ENCODE measurements at regions not wholly inside any gene's neighbourhood (a gene's known extent, or its start where the extent isn't known, plus 50 kb on each side); places are given as distances from the start of the nearest gene placed in this dataset.

GRCh38 chr1:38536089-38536488 lies 323.5 kb downstream of the RRAGC start:
- DNase-seq: no peak

GRCh38 chr1:38534473-38534823 lies 325.1 kb downstream of the RRAGC start:
- DNase-seq: no peak

- DNase-seq: no peak
Observed at GRCh38 chr1:38533772-38534472, 325.6 kb downstream of the RRAGC start.

DNA sequence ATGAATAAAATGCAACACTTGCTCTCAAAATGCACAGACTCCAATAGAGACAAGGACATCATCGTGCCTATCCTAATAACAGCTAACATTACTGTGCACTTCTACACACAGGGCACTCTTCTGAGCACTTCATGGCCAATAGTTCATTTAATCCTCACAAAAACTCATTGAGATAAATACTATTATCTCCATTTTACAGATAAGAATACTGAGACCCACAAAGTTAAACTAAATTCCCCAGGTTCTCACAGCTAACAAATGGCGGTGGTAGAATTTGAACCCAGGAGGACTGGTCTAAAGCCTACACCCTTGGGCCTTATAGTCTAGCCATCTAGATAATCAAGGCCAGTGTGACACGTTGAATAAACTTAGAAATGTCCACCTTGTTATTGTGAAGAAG lies 328.6 kb downstream of the RRAGC start:
- DNase-seq: no peak

GRCh38 chr1:38529946-38530345 lies 329.6 kb downstream of the RRAGC start:
- no peak for DNase-seq

GRCh38 chr1:38529391-38529790 lies 330.2 kb downstream of the RRAGC start:
- DNase-seq: no peak

GRCh38 chr1:38528623-38529022 lies 330.9 kb downstream of the RRAGC start:
- DNase-seq: no peak

DNA sequence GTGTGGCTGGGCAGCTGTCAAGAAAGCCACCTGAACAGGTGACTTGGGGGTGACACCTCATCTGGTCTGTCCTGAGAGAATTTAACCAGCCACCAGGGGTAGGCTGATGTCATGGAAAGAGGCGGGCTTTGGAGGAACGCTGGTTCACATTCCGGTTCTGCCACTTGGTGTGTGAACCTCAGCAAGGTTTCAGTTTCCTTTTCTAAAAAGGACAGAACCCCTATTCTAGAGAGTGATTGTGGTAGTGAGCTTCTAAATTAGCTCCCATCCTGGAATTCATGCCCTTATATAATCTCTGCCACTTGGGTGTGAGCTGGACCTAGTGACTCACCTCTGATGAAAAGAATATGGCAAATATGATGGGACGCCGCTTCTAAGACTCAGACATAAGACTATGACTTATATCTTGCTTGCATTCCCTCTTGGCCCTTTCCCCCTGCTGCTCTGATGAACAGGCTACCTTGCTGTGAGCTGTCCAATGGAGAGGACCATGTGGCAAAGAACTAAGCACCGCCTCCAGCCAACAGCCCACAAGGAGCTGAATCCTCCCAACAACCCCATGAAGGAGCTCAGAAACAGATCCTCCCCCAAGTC lies 332.1 kb downstream of the RRAGC start:
- DNase-seq: peak; percentile 32 to 34

DNA sequence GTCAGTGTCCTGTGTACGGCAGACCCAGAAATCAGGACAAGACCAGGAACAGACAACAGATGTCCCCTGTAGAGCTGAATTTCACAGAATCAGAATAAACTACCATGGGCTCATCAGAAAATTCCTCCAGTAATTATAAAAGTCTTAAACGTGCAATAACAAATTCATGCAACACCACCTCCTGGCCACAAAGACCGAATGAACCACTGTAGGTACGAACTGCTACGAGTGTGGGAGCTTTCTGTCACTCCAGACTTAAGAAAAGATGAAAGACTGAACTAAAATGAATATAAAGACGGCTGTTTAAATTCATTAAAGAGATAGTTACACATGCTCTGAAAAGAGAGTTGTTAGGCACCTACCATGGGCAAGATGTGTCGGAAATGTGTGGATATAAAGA lies 333.5 kb downstream of the RRAGC start:
- DNase-seq: no peak

DNA sequence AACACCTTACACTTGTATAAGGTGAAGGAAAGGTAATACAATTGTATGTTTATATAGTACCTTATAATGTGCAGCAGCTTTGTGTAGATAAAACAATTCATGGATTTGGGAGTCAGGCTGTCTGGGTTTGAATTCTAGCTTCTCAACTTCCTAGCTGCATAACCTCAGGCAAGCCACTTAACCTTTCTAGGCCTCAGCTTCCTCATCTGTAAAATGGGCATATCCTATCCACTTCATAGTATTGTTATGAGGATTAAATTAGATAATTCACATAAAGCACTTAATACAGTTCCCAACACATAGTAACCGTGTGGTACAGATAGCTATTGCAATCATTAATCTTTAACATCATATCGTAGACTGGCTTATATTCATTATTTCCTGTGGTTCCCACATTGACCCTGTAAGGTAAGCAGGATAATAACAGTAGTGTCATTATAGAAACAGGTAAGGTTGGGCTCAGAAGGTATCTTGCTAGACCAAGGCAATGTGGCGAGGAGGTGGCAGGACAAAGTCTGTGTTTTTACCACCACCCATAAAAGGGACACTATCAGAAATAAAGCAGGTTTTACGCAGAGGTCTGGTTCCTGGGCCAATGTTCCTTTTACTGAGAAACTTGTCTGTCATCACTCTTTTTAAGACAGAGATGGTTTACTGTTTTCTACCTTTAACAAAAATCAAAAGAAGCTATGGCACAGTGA lies 334.1 kb downstream of the RRAGC start:
- DNase-seq: no peak

GRCh38 chr1:38524025-38524641 lies 335.4 kb downstream of the RRAGC start:
- DNase-seq: no peak

GRCh38 chr1:38523568-38523939 lies 336.0 kb downstream of the RRAGC start:
- no peak for DNase-seq

GRCh38 chr1:38522915-38523567 lies 336.5 kb downstream of the RRAGC start:
- DNase-seq: no peak

- DNase-seq: no peak
Observed at GRCh38 chr1:38516560-38516959, 343.0 kb downstream of the RRAGC start.

DNA sequence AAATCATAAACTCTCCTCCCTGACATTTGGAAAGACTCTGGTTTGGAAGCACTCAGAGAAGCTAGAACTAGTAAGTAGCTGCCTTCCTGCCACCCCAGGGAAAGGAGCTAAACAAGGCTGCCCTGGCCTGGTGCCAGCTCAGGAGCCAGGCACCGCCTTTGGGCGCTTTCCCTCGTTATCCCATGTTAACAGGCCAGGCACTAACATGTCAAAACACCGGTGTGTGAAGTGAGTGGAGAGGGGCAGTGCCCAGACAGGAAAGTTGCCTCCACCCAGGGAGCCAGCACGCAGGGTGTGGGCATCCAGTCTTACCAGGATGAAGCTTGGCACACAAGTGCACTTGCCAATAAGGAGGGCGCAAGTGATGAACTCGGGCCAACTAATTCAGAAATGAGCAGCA lies 346.8 kb downstream of the RRAGC start:
- no peak for DNase-seq

GRCh38 chr1:38512024-38512767 lies 347.4 kb downstream of the RRAGC start:
- DNase-seq: no peak

- DNase-seq: no peak
Observed at GRCh38 chr1:38508232-38508631, 351.3 kb downstream of the RRAGC start.

- no peak for DNase-seq
Observed at GRCh38 chr1:38507563-38507962, 352.0 kb downstream of the RRAGC start.

GRCh38 chr1:38505944-38506343 lies 353.6 kb downstream of the RRAGC start:
- no peak for DNase-seq

- no peak for DNase-seq
Observed at GRCh38 chr1:38502758-38503157, 356.8 kb downstream of the RRAGC start.

DNA sequence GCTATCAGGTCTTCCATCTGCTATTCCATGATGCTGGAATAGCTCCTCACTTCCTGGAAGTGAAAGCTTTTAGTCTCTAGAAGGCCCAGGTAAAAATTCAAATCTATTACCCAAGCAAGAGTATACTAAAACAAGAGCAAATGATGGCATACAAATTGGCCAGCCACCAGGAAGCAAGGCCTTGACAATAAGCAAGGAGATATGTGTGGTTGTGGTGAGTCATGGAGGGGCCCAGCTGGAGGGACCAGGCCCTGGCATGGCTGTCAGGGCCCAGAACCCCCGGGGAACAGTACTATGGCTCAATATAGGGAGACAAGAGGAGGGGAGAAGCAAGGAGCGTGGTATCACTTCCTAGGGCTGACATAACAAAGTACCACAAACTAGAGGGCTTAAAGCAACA lies 358.7 kb downstream of the RRAGC start:
- DNase-seq: no peak

GRCh38 chr1:38500352-38500751 lies 359.2 kb downstream of the RRAGC start:
- no peak for DNase-seq

DNA sequence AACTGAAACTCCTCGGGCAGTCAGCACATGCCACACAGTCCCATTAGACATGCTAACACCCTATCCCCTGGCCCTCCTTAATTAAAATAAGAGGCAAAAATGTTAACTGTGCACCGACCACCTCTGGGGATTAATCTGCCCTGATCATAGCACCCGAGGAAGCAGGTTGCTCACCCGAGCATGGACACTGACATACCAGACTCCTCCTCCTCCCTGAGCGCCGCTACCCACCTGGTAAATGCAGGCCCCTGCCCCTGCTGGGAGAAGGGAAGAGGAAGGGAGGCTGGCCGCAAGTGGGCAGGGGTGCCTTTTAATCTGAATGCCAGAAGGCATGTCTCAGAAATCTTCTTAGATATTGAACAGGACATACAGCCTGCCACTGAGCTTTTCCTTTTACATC lies 360.9 kb downstream of the RRAGC start:
- no peak for DNase-seq
